ENCODE measurements at regions not wholly inside any gene's neighbourhood (a gene's known extent, or its start where the extent isn't known, plus 50 kb on each side); places are given as distances from the start of the nearest gene placed in this dataset.

GRCh38 chr22:47396515-47396914 is 634.1 kb downstream of the TBC1D22A start:
- TF ChIP-seq CTCF (conservative IDR thresholded peaks at IDR 0.05; ENCODE audit: low read length) (no peak), EZH2phosphoT487 (IDR thresholded peaks at IDR 0.05; ENCODE audit: borderline replicate concordance) (no peak)
